HCT116 (cell line): ENCODE measurements at regions not wholly inside any gene's neighbourhood (a gene's known extent, or its start where the extent isn't known, plus 50 kb on each side); places are given as distances from the start of the nearest gene placed in this dataset.

Experiments used
- ATAC-seq: fragments of 200-7000 bp; cut with Tn5 transposase; 2 replicates; pipeline ENCODE4 v1.9.1; 2020; ENCODE audit warnings: mild to moderate bottlenecking, moderate library complexity
- BruUV-seq: library from RNA; stranded (reverse); fragments of 400-500 nt; replicated peaks from 2 replicates; lab custom pipeline; 2021; lab: Mats Ljungman, UMichigan
- CTCF ChIA-PET: fragments of 300-600 bp; sonication (Branson Sonifier 250); formaldehyde crosslinking; loops from one replicate; lab custom pipeline; 2021; ENCODE audit warnings: antibody characterized with exemption; lab: Charles Lee
- POLR2A ChIA-PET: fragments of 300-600, 350-600 bp; sonication (Branson Sonifier 250); formaldehyde crosslinking; loops from one replicate; lab custom pipeline; 2021; ENCODE audit warnings: antibody characterized with exemption; lab: Charles Lee
- RAD21 ChIA-PET, 2 experiments: fragments of 300-600 bp; sonication (Branson Sonifier 250); formaldehyde crosslinking; loops; one replicate each; lab custom pipeline; 2023; ENCODE audit warnings: low total read pairs in 2 of 2; ENCODE audit not compliant: uncharacterized antibody in 2 of 2, unreplicated experiment in 2 of 2, low non-redundant PET in 1 of 2; lab: Charles Lee
- DNase-seq: peaks from one replicate; pipeline ENCODE4 v3.0.0-alpha.2; 2010; ENCODE audit warnings: low read depth, low spot score
- H2AFZ ChIP-seq: fragments of 200-600 bp; shearing (Covaris generic), sonication (generic); 2 replicates; pipeline ENCODE4 v1.6.1; 2017; ENCODE audit warnings: low read depth, mixed run types, mixed read lengths, antibody characterized with exemption, low read length; ENCODE audit not compliant: poor library complexity, severe bottlenecking
- H3K27ac ChIP-seq: 2 replicates; pipeline ENCODE4 v1.5.1; 2012; ENCODE audit warnings: low read depth, low read length
- H3K27me3 ChIP-seq: fragments of 200-600 bp; sonication (generic); 2 replicates; pipeline ENCODE4 v1.6.1; 2016; ENCODE audit warnings: mixed run types, low read length, mixed read lengths; ENCODE audit not compliant: insufficient read depth
- H3K36me3 ChIP-seq, 2 experiments: fragments of 200-500 bp in 1 of 2; fragments of 200-600 bp in 1 of 2; sonication (Bioruptor generic) in 1 of 2; sonication (generic) in 1 of 2; 2 replicates each; pipeline versions ENCODE4 v1.5.1 to v1.6.1; 2014 to 2016; ENCODE audit warnings: low read length in 2 of 2, inconsistent platforms in 1 of 2, mixed read lengths in 1 of 2, mixed run types in 1 of 2; ENCODE audit not compliant: insufficient read depth in 2 of 2, control insufficient read depth in 1 of 2
- H3K4me1 ChIP-seq, 2 experiments: fragments of 200-600 bp in 1 of 2; sonication (generic) in 1 of 2; 2 replicates each; pipeline versions ENCODE4 v1.5.1 to v1.6.1; 2012 to 2017; ENCODE audit warnings: low read length in 2 of 2, inconsistent platforms in 1 of 2, mild to moderate bottlenecking in 1 of 2, mixed read lengths in 1 of 2, mixed run types in 1 of 2, moderate library complexity in 1 of 2; ENCODE audit not compliant: insufficient read depth in 2 of 2, control insufficient read depth in 1 of 2
- H3K4me2 ChIP-seq: fragments of 200-600 bp; sonication (generic); 2 replicates; pipeline ENCODE4 v1.6.1; 2017; ENCODE audit warnings: mixed run types, low read length, mixed read lengths
- H3K4me3 ChIP-seq, 2 experiments: fragments of 200-600 bp in 1 of 2; sonication (generic) in 1 of 2; replicated peaks in 1 of 2; 2 replicates each; pipeline ENCODE4 v1.5.1; 2011 to 2016; ENCODE audit warnings: low read length in 2 of 2, control low read depth in 1 of 2, low read depth in 1 of 2, mild to moderate bottlenecking in 1 of 2, mixed read lengths in 1 of 2, mixed run types in 1 of 2
- H3K79me2 ChIP-seq: fragments of 200-600 bp; sonication (generic); 2 replicates; pipeline ENCODE4 v1.6.1; 2017; ENCODE audit warnings: mild to moderate bottlenecking, mixed run types, low read length, moderate library complexity, mixed read lengths; ENCODE audit not compliant: insufficient read depth
- H3K9ac ChIP-seq: fragments of 200-600 bp; sonication (generic); 2 replicates; pipeline ENCODE4 v1.6.1; 2016; ENCODE audit warnings: low read length, mixed read lengths
- H3K9me2 ChIP-seq: fragments of 200-600 bp; sonication (generic), shearing (Covaris generic); 2 replicates; pipeline ENCODE4 v1.6.1; 2017; ENCODE audit warnings: mixed run types, mild to moderate bottlenecking, moderate library complexity; ENCODE audit not compliant: insufficient read depth
- H3K9me3 ChIP-seq, 2 experiments: fragments of 200-500 bp in 1 of 2; fragments of 200-600 bp in 1 of 2; sonication (Bioruptor generic) in 1 of 2; sonication (generic) in 1 of 2; 2 replicates each; pipeline ENCODE4 v1.6.1; 2014 to 2017; ENCODE audit warnings: low read length in 2 of 2, mixed read lengths in 2 of 2, inconsistent platforms in 1 of 2, low read depth in 1 of 2, mild to moderate bottlenecking in 1 of 2, mixed run types in 1 of 2, moderate library complexity in 1 of 2; ENCODE audit not compliant: control insufficient read depth in 1 of 2, insufficient read depth in 1 of 2
- H4K20me1 ChIP-seq: fragments of 200-600 bp; sonication (generic), shearing (Covaris generic); 2 replicates; pipeline ENCODE4 v1.6.1; 2017; ENCODE audit warnings: mixed run types, mild to moderate bottlenecking, moderate library complexity; ENCODE audit not compliant: insufficient read depth
- ATF3 ChIP-seq: IDR thresholded peaks from 2 replicates; pipeline ENCODE4 v1.6.1; 2012
- CBX3 ChIP-seq: IDR thresholded peaks from 2 replicates; pipeline ENCODE4 v1.6.1; 2012; ENCODE audit warnings: low read depth
- ELF1 ChIP-seq: IDR thresholded peaks from 2 replicates; pipeline ENCODE4 v1.6.1; 2012; ENCODE audit warnings: low read depth, borderline replicate concordance
- EZH2phosphoT487 ChIP-seq: fragments of 200-600 bp; IDR thresholded peaks from 2 replicates; pipeline ENCODE4 v1.6.1; 2018; ENCODE audit warnings: antibody characterized with exemption, borderline replicate concordance
- FOSL1 ChIP-seq: IDR thresholded peaks from 2 replicates; pipeline ENCODE4 v1.6.1; 2012; ENCODE audit warnings: low read depth
- JUND ChIP-seq: IDR thresholded peaks from 2 replicates; pipeline ENCODE4 v1.6.1; 2012
- POLR2AphosphoS5 ChIP-seq: IDR thresholded peaks from 2 replicates; pipeline ENCODE4 v1.6.1; 2011; ENCODE audit warnings: mild to moderate bottlenecking, low read depth, low read length, moderate library complexity
- RAD21 ChIP-seq: IDR thresholded peaks from 2 replicates; pipeline ENCODE4 v1.6.1; 2012; ENCODE audit warnings: low read depth, mild to moderate bottlenecking
- REST ChIP-seq: IDR thresholded peaks from 2 replicates; pipeline ENCODE4 v1.6.1; 2012; ENCODE audit warnings: low read depth
- SIN3A ChIP-seq: IDR thresholded peaks from 2 replicates; pipeline ENCODE4 v1.6.1; 2012; ENCODE audit warnings: low read depth
- ZFX ChIP-seq: fragments of 450-650 bp; IDR thresholded peaks from 2 replicates; pipeline ENCODE4 v1.6.1; 2017
- ZNF274 ChIP-seq: fragments of 200-500 bp; sonication (Bioruptor generic); IDR thresholded peaks from 2 replicates; pipeline ENCODE4 v1.6.1; 2014; ENCODE audit warnings: mild to moderate bottlenecking, low read depth, low read length, inconsistent platforms
- intact Hi-C: fragments of 100-400 bp; cut with micrococcal nuclease; formaldehyde crosslinking; loops from 2 replicates; pipeline ENCODE4 v1.10.0; 2022
- TF ChIP-seq, protein P1 (sequence below): IDR thresholded peaks from 2 replicates; pipeline ENCODE4 v1.6.1; 2012

DNA sequence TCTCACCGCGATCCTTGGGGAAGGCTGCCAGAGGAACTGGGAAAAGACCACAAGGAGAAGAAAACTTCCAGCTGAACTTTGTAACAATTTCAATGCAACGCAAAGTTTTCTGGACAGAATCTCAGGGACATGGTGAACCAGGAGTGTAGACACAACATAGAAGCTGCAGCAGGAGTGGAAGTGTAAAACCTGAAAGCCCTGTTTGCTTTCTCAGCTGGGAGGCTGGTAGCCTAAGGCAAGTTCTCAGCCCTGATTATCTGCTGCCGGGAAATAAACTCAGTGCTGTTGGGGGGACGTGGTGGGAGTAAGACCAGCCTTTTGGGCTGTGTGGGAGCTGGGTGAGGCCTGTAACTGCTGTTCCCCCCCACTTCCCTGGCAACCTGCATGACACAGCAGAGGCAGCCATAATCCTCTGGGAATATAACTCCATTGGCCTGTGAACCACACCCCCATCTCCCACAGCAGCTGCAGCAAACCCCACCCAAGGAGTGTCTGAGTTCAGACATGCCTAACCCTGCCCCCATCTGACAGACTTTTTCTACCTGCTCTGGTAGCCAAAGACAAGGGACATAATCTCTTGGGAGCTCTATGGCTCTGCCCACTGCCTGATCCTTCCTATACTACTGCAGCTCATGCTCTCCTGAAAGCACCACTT lies 106.7 kb downstream of the ZNF621 start:
- no peak overlapping the region for H3K4me2 ChIP-seq
- ATAC-seq (no peak), DNase-seq (no peak)
- no peaks in the 10 kb centered on the region for H3K36me3 ChIP-seq
- no peak for TF ChIP-seq SIN3A
- no peak for TF ChIP-seq FOSL1
- TF ChIP-seq ELF1: no peak
- no peak for TF ChIP-seq ATF3
- TF ChIP-seq RAD21: no peak
- no peak for TF ChIP-seq ZNF274
- no peak for TF ChIP-seq ZFX
- TF ChIP-seq, protein P1, sequence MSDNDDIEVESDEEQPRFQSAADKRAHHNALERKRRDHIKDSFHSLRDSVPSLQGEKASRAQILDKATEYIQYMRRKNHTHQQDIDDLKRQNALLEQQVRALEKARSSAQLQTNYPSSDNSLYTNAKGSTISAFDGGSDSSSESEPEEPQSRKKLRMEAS: no peak
- no peak for TF ChIP-seq JUND
- no peak for TF ChIP-seq EZH2phosphoT487
- no peak for TF ChIP-seq REST
- TF ChIP-seq POLR2AphosphoS5: no peak
- TF ChIP-seq CBX3: no peak
- no TSS peak for BruUV-seq
- H3K9ac ChIP-seq: no peak overlapping the region
- no peaks in the 10 kb centered on the region for H3K4me1 ChIP-seq
- POLR2A ChIA-PET: no interaction called here
- CTCF ChIA-PET: no interaction called here
- no peaks in the 10 kb centered on the region for H3K27me3 ChIP-seq
- no peaks in the 10 kb centered on the region for H3K9me2 ChIP-seq
- RAD21 ChIA-PET: no interaction called here
- H3K79me2 ChIP-seq: no peaks in the 10 kb centered on the region
- no peaks in the 10 kb centered on the region for H3K9me3 ChIP-seq
- H3K27ac ChIP-seq: no peak overlapping the region
- H2AFZ ChIP-seq: no peak overlapping the region
- intact Hi-C loops: no loop called here
- no peak overlapping the region for H3K4me3 ChIP-seq
- no peaks in the 10 kb centered on the region for H4K20me1 ChIP-seq
